ENCODE measurements at regions not wholly inside any gene's neighbourhood (a gene's known extent, or its start where the extent isn't known, plus 50 kb on each side); places are given as distances from the start of the nearest gene placed in this dataset.

GRCh38 chr13:75038393-75039113 is 443.4 kb downstream of the TBC1D4 start:
- no peak for DNase-seq

- no peak for DNase-seq
These were observed 456.0 kb downstream of the TBC1D4 start for GRCh38 chr13:75025956-75026355.

GRCh38 chr13:75024602-75025001 is 457.4 kb downstream of the TBC1D4 start:
- DNase-seq, result no peak

GRCh38 chr13:75023609-75024008 is 458.4 kb downstream of the TBC1D4 start:
- no peak for DNase-seq

GRCh38 chr13:75021151-75021550 is 460.8 kb downstream of the TBC1D4 start:
- no peak for DNase-seq

- DNase-seq, result no peak
These were observed 465.7 kb downstream of the TBC1D4 start for GRCh38 chr13:75016225-75016624.

GRCh38 chr13:75013818-75014217 is 468.2 kb downstream of the TBC1D4 start:
- DNase-seq, result no peak

- no peak for DNase-seq
These were observed 471.0 kb downstream of the TBC1D4 start for GRCh38 chr13:75010941-75011340.

- no peak for DNase-seq
These were observed 473.0 kb downstream of the TBC1D4 start for GRCh38 chr13:75008926-75009325.

GRCh38 chr13:74990992-74991391 is 491.0 kb downstream of the TBC1D4 start:
- no peak for DNase-seq

GRCh38 chr13:74987124-74987690 is 494.8 kb downstream of the TBC1D4 start:
- DNase-seq, result no peak

- no peak for DNase-seq
These were observed 495.4 kb downstream of the TBC1D4 start for GRCh38 chr13:74986609-74987008.

- DNase-seq, result no peak
These were observed 502.3 kb downstream of the TBC1D4 start for GRCh38 chr13:74979703-74980102.

GRCh38 chr13:74978591-74978990 is 503.4 kb downstream of the TBC1D4 start:
- DNase-seq, result no peak

- no peak for DNase-seq
These were observed 504.5 kb downstream of the TBC1D4 start for GRCh38 chr13:74977498-74977897.

GRCh38 chr13:74975111-74975510 is 506.9 kb downstream of the TBC1D4 start:
- DNase-seq, result no peak

- DNase-seq, result no peak
These were observed 507.8 kb downstream of the TBC1D4 start for GRCh38 chr13:74973935-74974879.

GRCh38 chr13:74969419-74969818 is 512.5 kb downstream of the TBC1D4 start:
- no peak for DNase-seq

GRCh38 chr13:74966814-74967424 is 515.0 kb downstream of the TBC1D4 start:
- DNase-seq, result no peak

GRCh38 chr13:74966275-74966674 is 515.7 kb downstream of the TBC1D4 start:
- no peak for DNase-seq

GRCh38 chr13:74945637-74946036 is 536.3 kb downstream of the TBC1D4 start:
- DNase-seq, result no peak

- no peak for DNase-seq
These were observed 550.1 kb downstream of the TBC1D4 start for GRCh38 chr13:74931698-74932433.
